ENCODE measurements at regions not wholly inside any gene's neighbourhood (a gene's known extent, or its start where the extent isn't known, plus 50 kb on each side); places are given as distances from the start of the nearest gene placed in this dataset.

- Histone ChIP-seq H3K4me1 (ENCODE audit: insufficient read depth, low read length, poor library complexity, severe bottlenecking) (no peaks in the 10 kb centered on the region), H3K27ac (ENCODE audit: low read depth, low read length, poor library complexity, severe bottlenecking) (no peak overlapping the region), H3K36me3 (ENCODE audit: insufficient read depth, low read length, poor library complexity, severe bottlenecking) (no peaks in the 10 kb centered on the region), H3K9me3 (ENCODE audit: low read depth, low read length, poor library complexity, severe bottlenecking) (peaks cover 7% of the 10 kb centered on the region), H3K4me3 (ENCODE audit: low read depth, low read length, poor library complexity, severe bottlenecking) (no peak overlapping the region), H3K27me3 (replicated peaks; ENCODE audit: insufficient read depth, low read depth, low read length, poor library complexity) (no peaks in the 10 kb centered on the region)
- intact Hi-C loops (cut with micrococcal nuclease; ENCODE audit: unreplicated experiment) = no loop called here
- BruUV-seq (replicated peaks) = no TSS peak
- POLR2A ChIA-PET (ENCODE audit: low non-redundant PET) = no interaction called here
- CTCF ChIA-PET = no interaction called here
- DNase-seq (ENCODE audit: low spot score) = no peak
- no peak for TF ChIP-seq CTCF (conservative IDR thresholded peaks at IDR 0.05; ENCODE audit: low read depth, low read length)
- no peak for TF ChIP-seq EZH2 (IDR thresholded peaks at IDR 0.05; ENCODE audit: borderline replicate concordance, low read depth, low read length, poor library complexity, severe bottlenecking)
These were observed 391.7 kb upstream of the SALL3 start for GRCh38 chr18:78587626-78588600.

- Histone ChIP-seq H3K27ac (ENCODE audit: low read depth, low read length, poor library complexity, severe bottlenecking) (no peak overlapping the region), H3K9me3 (ENCODE audit: low read depth, low read length, poor library complexity, severe bottlenecking) (peaks cover 7% of the 10 kb centered on the region), H3K4me3 (ENCODE audit: low read depth, low read length, poor library complexity, severe bottlenecking) (no peak overlapping the region), H3K4me1 (ENCODE audit: insufficient read depth, low read length, poor library complexity, severe bottlenecking) (no peaks in the 10 kb centered on the region), H3K36me3 (ENCODE audit: insufficient read depth, low read length, poor library complexity, severe bottlenecking) (no peaks in the 10 kb centered on the region), H3K27me3 (replicated peaks; ENCODE audit: insufficient read depth, low read depth, low read length, poor library complexity) (no peaks in the 10 kb centered on the region)
- POLR2A ChIA-PET (ENCODE audit: low non-redundant PET) = no interaction called here
- TF ChIP-seq EZH2 (IDR thresholded peaks at IDR 0.05; ENCODE audit: borderline replicate concordance, low read depth, low read length, poor library complexity, severe bottlenecking) (no peak), CTCF (conservative IDR thresholded peaks at IDR 0.05; ENCODE audit: low read depth, low read length) (no peak)
- CTCF ChIA-PET = no interaction called here
- BruUV-seq (replicated peaks) = no TSS peak
- no peak for DNase-seq (ENCODE audit: low spot score)
- intact Hi-C loops (cut with micrococcal nuclease; ENCODE audit: unreplicated experiment) = no loop called here
These were observed 389.6 kb upstream of the SALL3 start for GRCh38 chr18:78589916-78590437.

- H3K27me3 ChIP-seq (replicated peaks; ENCODE audit: insufficient read depth, low read depth, low read length, poor library complexity) = no peaks in the 10 kb centered on the region
- peaks cover 8% of the 10 kb centered on the region for H3K9me3 ChIP-seq (ENCODE audit: low read depth, low read length, poor library complexity, severe bottlenecking)
- DNase-seq (ENCODE audit: low spot score) = no peak
- no peaks in the 10 kb centered on the region for H3K4me1 ChIP-seq (ENCODE audit: insufficient read depth, low read length, poor library complexity, severe bottlenecking)
- intact Hi-C loops (cut with micrococcal nuclease; ENCODE audit: unreplicated experiment) = no loop called here
- no TSS peak for BruUV-seq (replicated peaks)
- CTCF ChIA-PET = no interaction called here
- H3K4me3 ChIP-seq (ENCODE audit: low read depth, low read length, poor library complexity, severe bottlenecking) = no peak overlapping the region
- H3K36me3 ChIP-seq (ENCODE audit: insufficient read depth, low read length, poor library complexity, severe bottlenecking) = no peaks in the 10 kb centered on the region
- no peak overlapping the region for H3K27ac ChIP-seq (ENCODE audit: low read depth, low read length, poor library complexity, severe bottlenecking)
- POLR2A ChIA-PET (ENCODE audit: low non-redundant PET) = no interaction called here
- no peak for TF ChIP-seq EZH2 (IDR thresholded peaks at IDR 0.05; ENCODE audit: borderline replicate concordance, low read depth, low read length, poor library complexity, severe bottlenecking)
- TF ChIP-seq CTCF (conservative IDR thresholded peaks at IDR 0.05; ENCODE audit: low read depth, low read length) = no peak
These were observed 384.2 kb upstream of the SALL3 start for GRCh38 chr18:78595453-78595852.
